Stimulated activated CD4-positive, alpha-beta T cell treated with anti-CD3 and anti-CD28 coated beads, Interleukin-12 subunit alpha, Interleukin-12 subunit beta, amount 100 ng/mL, for 48 hours (primary cell): ENCODE measurements at regions not wholly inside any gene's neighbourhood (a gene's known extent, or its start where the extent isn't known, plus 50 kb on each side); places are given as distances from the start of the nearest gene placed in this dataset.

Experiments used
- DNase-seq, 3 donors: peaks; one replicate each; pipeline ENCODE4 v3.0.0-alpha.2; 2020; ENCODE audit warnings: low read depth in 2 of 3, low spot score in 1 of 3

DNA sequence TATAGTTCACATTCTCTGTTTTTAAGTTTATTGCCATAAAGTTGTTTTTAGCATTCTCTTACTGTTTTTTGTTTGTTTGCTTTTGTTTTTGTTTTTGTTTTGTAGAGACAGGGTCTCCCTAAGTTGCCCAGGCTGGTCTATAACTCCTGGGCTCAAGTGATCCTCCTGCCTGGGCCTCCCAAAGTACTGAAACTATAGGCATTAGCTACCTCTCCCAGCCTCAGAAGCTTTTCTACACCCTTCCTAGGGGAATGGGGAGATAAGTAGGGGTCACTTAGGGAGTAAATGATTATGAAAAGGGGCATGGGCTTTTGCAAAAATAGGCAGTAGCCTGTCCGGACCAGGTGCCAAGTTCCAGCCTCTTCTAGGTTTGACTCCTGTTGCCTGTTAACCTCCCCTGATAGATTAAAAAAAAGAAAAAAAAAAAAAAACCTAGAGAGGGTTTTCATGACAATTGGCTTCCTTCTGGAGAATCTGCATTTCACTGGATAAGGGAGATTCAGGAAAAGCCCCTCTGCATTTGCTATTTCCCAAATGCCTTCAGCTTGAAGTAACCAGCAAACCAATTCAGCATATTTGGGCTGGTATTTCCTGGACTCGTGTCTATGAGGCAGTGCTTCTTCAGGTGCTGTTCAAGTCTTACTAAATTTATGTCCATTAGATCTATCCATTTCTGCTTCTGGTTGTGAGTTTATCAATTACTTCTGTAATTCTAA lies 216.8 kb downstream of the TM9SF2 start:
- DNase-seq = no peak

DNA sequence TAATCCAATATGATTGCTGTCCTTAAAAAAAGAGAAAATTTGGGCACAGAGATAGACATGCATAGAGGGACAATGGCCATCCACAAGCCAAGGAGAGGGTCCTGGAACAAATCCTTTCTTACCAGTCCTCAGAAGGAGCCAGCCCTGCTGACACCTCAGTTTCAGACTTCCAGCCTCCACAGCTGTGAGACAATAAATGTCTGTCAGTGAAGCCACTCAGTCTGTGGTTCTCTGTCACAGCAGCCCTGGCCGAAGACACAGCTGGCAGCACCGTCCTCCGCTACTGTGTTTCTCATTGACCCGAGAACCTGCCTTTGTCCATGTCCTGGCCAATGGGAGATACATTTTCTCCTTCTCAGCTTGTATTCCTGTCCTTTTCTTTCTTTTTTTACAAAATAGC lies 207.9 kb downstream of the TM9SF2 start:
- no peak for DNase-seq

GRCh38 chr13:99704390-99704789 lies 203.1 kb downstream of the TM9SF2 start:
- no peak for DNase-seq

GRCh38 chr13:99703908-99704307 lies 202.6 kb downstream of the TM9SF2 start:
- no peak for DNase-seq

DNA sequence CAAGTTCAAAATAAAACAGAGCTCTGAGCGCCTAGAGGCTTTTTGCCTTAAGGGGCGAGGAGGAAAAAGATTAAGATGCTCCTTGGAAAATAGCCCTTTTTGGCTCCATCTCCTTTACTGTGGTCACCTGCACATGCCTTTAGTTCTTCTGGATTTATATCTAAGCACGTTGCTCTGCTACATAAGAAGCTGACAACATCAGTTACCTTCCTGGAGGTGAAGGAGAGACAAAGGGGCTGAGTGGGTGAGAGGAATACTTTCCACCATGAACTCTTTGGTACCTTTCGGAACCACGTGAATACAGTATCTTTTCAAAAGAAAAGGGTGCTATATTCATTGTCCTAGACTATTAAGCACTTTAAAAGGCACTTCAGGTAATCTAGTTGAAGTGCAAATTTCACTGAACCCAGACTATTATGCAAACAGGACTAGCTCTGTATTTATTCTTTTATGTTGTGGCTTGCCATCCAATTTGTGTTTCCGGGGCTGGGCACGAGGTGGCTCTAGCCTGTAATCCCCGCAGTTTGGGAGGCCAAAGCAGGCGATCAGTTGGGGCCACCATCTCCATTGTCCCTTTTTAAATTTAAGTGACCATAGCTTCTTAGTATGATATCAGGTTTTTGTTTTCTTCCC lies 201.5 kb downstream of the TM9SF2 start:
- DNase-seq = no peak

- no peak for DNase-seq
Observed at GRCh38 chr13:99700468-99700867, 199.2 kb downstream of the TM9SF2 start.

DNA sequence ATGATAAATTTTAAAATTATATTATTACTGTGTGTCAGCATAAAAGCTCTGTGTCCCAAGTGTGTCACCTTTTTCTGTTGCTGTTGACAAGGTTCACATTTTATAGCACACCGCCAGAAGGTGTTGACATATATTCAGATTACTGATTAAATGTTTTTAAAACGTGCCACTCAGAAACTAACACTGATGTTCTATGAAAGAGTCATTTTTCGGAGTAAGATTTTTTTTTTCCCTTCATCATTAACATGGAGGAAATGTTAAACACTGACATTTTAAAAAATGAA lies 197.5 kb downstream of the TM9SF2 start:
- no peak for DNase-seq

GRCh38 chr13:99698010-99698815 lies 196.9 kb downstream of the TM9SF2 start:
- DNase-seq = no peak

DNA sequence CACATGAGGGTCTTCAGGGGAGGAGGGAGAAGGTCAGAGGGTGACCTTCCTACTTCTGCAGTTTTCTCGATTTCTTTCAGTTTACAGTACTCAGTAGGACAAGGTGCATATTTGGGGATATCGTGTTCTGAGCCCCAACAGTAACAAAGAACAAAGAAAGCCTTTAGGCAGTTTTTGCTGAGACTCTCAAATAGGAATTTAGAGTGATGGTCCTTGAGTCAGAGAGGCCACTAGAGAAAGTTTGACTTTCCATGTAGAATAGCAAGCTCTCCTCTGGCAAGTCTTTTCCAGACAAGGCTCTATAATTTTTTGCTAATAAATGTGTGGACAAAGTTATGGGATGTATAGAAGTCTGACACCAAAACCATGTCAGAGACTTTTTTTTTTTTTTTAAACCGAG lies 194.6 kb downstream of the TM9SF2 start:
- no peak for DNase-seq

- no peak for DNase-seq
Observed at GRCh38 chr13:99693852-99694611, 192.8 kb downstream of the TM9SF2 start.

- DNase-seq = no peak
Observed at GRCh38 chr13:99693351-99693750, 192.1 kb downstream of the TM9SF2 start.

- DNase-seq = no peak
Observed at GRCh38 chr13:99692854-99693253, 191.6 kb downstream of the TM9SF2 start.

DNA sequence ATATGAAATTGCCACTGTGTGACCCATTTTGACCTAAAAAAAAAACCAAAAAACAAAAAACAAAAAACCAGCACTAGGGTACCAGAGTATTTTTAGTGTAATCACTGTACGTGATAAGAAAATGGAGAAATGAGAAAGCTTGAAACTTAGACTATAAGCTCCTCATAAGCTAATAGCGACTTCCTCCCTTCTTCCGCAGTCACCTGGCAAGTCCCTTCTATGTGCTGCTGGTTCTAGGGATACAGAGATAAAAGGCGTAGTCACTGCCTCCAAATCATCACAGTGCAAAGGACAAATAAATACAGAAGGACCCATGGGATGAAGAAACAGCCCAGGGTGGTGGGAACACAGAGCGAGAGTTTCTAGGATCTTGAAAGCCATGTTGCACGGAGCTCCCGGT lies 190.3 kb downstream of the TM9SF2 start:
- DNase-seq = no peak

DNA sequence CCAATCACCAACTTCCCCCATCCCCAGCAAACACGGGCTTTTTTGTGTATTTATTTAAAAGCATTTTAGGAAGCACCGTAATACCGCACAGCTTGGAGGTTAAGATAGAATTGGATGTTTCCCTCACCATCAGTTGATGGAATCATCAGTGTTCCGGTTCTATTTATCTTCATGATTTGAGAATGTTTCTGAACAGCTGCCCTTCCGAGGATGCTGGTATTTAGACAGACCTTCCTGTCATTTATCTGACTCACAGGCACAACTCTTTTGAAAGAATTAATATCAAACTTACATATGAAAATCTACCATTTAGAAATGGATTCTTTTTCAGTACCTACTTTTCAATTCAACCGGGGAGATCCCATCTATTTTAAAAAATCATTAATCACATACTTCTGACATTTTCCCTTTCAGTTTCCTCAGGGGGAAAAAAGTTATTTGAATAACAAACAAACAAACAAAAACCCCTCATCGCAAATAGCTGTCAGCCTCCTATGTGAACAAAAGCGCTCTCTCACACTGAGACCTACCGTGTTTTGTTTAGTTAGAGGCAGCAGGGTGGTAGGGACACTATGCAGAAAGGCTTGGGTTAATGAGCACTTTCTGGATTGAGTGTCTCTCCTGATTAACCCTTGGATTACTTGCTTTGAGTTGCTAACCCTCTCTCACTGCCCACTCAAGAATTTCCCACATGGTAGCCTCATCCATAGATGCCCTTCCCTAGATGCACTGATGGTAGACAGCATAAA lies 189.3 kb downstream of the TM9SF2 start:
- DNase-seq = no peak

DNA sequence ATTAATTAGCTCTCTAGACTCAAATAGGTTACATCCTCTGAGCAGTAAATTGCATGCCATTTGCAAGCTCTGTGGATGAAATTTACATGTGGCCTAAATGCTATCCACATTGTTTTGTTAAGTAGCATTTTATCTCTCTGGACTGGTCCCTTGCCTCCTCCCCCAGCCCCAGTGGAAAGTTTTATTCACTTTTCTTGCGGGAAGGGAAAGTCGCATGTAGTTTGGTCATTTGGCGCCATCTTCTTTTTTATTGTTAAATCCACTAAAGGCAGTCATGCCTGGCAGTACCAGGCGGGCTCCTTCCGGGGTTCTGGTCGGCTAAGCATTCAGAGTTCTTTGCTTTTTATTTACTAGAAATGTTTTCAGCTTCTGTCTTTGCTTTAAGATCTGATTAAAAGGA lies 188.7 kb downstream of the TM9SF2 start:
- no peak for DNase-seq

GRCh38 chr13:99688776-99689175 lies 187.5 kb downstream of the TM9SF2 start:
- DNase-seq = no peak

GRCh38 chr13:99687723-99688397 lies 186.6 kb downstream of the TM9SF2 start:
- DNase-seq = no peak

DNA sequence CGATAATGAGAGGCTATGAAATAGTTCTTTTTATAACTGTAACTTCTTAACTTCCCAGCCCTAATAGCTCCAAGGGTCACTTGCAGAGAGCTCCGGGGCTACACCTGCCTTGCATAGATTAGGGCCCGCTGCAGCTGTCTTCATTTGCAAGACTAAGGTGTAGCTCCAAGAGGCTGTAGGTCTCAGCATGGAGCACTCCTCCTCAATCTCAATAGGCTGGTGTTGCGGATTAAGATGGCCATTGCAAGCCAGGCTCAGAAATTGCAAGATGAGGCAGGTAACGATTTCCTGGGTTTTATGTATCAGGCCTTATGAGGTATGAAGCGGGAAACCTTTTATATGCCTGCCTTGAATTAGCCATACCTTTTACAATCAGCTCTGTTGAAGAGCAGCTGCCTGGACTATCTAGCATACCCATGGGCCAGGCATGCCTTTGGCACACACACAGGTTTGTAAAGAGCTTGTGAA lies 185.7 kb downstream of the TM9SF2 start:
- no peak for DNase-seq

GRCh38 chr13:99686157-99686572 lies 184.9 kb downstream of the TM9SF2 start:
- no peak for DNase-seq

DNA sequence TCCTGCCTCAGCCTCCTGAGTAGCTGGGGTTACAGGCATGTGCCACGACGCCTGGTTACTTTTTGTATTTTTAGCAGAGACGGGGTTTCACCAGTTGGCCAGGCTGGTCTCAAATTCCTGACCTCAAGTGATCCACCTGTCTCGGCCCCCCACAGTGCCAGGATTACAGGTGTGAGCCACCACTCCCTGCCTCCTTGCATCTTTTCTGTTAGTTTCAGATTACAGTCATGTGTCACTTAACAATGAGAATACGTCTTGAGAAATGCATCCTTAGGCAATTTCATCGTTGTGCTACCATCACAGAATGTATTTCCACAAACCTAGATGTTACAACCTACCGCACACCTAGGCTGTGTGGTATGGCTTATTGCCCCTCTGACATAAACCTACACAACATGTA lies 180.4 kb downstream of the TM9SF2 start:
- no peak for DNase-seq
